Osteocyte (in vitro differentiated cells): ENCODE measurements at regions not wholly inside any gene's neighbourhood (a gene's known extent, or its start where the extent isn't known, plus 50 kb on each side); places are given as distances from the start of the nearest gene placed in this dataset.
A peak's percentile ranks its signal among the peaks of the same experiment; 100 is the strongest.

ENCODE experiments used
- DNase-seq: peaks from one replicate; pipeline ENCODE4 v3.0.0; 2021; ENCODE audit warnings: mixed read lengths; ENCODE audit not compliant: unreplicated experiment; ENCODE audit errors: extremely low spot score
- H3K27ac Mint-ChIP-seq: one replicate; pipeline ENCODE4 v1.8.0; 2021; ENCODE audit warnings: mild to moderate bottlenecking, mixed read lengths; ENCODE audit not compliant: unreplicated experiment
- H3K27me3 Mint-ChIP-seq: one replicate; pipeline ENCODE4 v1.8.0; 2021; ENCODE audit warnings: mixed read lengths; ENCODE audit not compliant: unreplicated experiment
- H3K36me3 Mint-ChIP-seq: one replicate; pipeline ENCODE4 v1.8.0; 2021; ENCODE audit warnings: mixed read lengths; ENCODE audit not compliant: unreplicated experiment
- H3K4me1 Mint-ChIP-seq: one replicate; pipeline ENCODE4 v1.8.0; 2021; ENCODE audit warnings: mixed read lengths; ENCODE audit not compliant: unreplicated experiment
- H3K4me3 Mint-ChIP-seq: one replicate; pipeline ENCODE4 v1.8.0; 2021; ENCODE audit warnings: mild to moderate bottlenecking, moderate library complexity, mixed read lengths; ENCODE audit not compliant: unreplicated experiment
- H3K9me3 Mint-ChIP-seq: one replicate; pipeline ENCODE4 v1.8.0; 2021; ENCODE audit warnings: mixed read lengths; ENCODE audit not compliant: unreplicated experiment
- CTCF ChIP-seq: fragments of 200-600 bp; sonication (generic); IDR thresholded peaks from 2 replicates; pipeline ENCODE4 v1.5.0; 2021; ENCODE audit warnings: antibody characterized with exemption, mild to moderate bottlenecking, moderate library complexity

- Mint-ChIP-seq H3K27me3 (peaks cover 7% of the 10 kb centered on the region), H3K36me3 (no peaks in the 10 kb centered on the region), H3K9me3 (no peaks in the 10 kb centered on the region), H3K27ac (no peak overlapping the region), H3K4me1 (peaks cover 21% of the 10 kb centered on the region), H3K4me3 (no peak overlapping the region)
- no peak for TF ChIP-seq CTCF
- no peak for DNase-seq
Observed at GRCh38 chr2:121075641-121076497, 209.1 kb downstream of the TFCP2L1 start.

- H3K27me3 Mint-ChIP-seq = peaks cover 13% of the 10 kb centered on the region
- H3K4me3 Mint-ChIP-seq = no peak overlapping the region
- H3K4me1 Mint-ChIP-seq = peaks cover 20% of the 10 kb centered on the region
- no peaks in the 10 kb centered on the region for H3K9me3 Mint-ChIP-seq
- TF ChIP-seq CTCF = no peak
- no peak for DNase-seq
- H3K36me3 Mint-ChIP-seq = no peaks in the 10 kb centered on the region
- no peak overlapping the region for H3K27ac Mint-ChIP-seq
Observed at GRCh38 chr2:121076498-121076820, 208.5 kb downstream of the TFCP2L1 start.

GRCh38 chr2:121076885-121077549, 208.0 kb downstream of the TFCP2L1 start:
- Mint-ChIP-seq H3K27ac (no peak overlapping the region), H3K4me1 (peaks cover 20% of the 10 kb centered on the region), H3K36me3 (no peaks in the 10 kb centered on the region), H3K4me3 (no peak overlapping the region), H3K27me3 (peaks cover 14% of the 10 kb centered on the region), H3K9me3 (no peaks in the 10 kb centered on the region)
- peak; percentile 89 for DNase-seq
- peak; percentile 89 for TF ChIP-seq CTCF

- Mint-ChIP-seq H3K4me1 (peaks cover 20% of the 10 kb centered on the region), H3K27ac (no peak overlapping the region), H3K4me3 (no peak overlapping the region)
Observed at GRCh38 chr2:121078899-121079298, 206.1 kb downstream of the TFCP2L1 start.

More at GRCh38 chr2:121078899-121079298, 206.1 kb downstream of the TFCP2L1 start:
- no peak for TF ChIP-seq CTCF
- Mint-ChIP-seq H3K9me3 (no peaks in the 10 kb centered on the region), H3K27me3 (peaks cover 21% of the 10 kb centered on the region), H3K36me3 (no peaks in the 10 kb centered on the region)
- DNase-seq = no peak
